Body of pancreas (tissue), 4 donors: ENCODE measurements at regions not wholly inside any gene's neighbourhood (a gene's known extent, or its start where the extent isn't known, plus 50 kb on each side); places are given as distances from the start of the nearest gene placed in this dataset.

Experiments used
- CTCF ChIP-seq, 7 experiments: fragments of 450-650 bp in 4 of 7; fragments of 200-600 bp in 3 of 7; sonication (generic) in 3 of 7; IDR thresholded peaks; one replicate each; pipeline ENCODE4 v1.5.1; 2016 to 2019; ENCODE audit warnings: antibody characterized with exemption in 7 of 7
- POLR2A ChIP-seq, 3 donors: fragments of 450-650 bp; IDR thresholded peaks; one replicate each; pipeline ENCODE4 v1.6.1; 2016; ENCODE audit warnings: antibody characterized with exemption in 3 of 3, mild to moderate bottlenecking in 2 of 3

- TF ChIP-seq CTCF (IDR thresholded peaks at IDR 0.05) (no peak), POLR2A (IDR thresholded peaks at IDR 0.05) (no peak)
These were observed 117.2 kb upstream of the RALGAPA2 start for GRCh38 chr20:20829681-20830080.
